ENCODE measurements at regions not wholly inside any gene's neighbourhood (a gene's known extent, or its start where the extent isn't known, plus 50 kb on each side); places are given as distances from the start of the nearest gene placed in this dataset.

GRCh38 chr1:244157731-244158438 is 106.8 kb downstream of the ZBTB18 start:
- Histone ChIP-seq H3K79me2 (ENCODE audit: low read length) (no peaks in the 10 kb centered on the region), H3K4me3 (ENCODE audit: low read length) (no peak overlapping the region), H3K9ac (ENCODE audit: low read length) (no peak overlapping the region), H3K4me2 (ENCODE audit: low read length) (no peak overlapping the region), H3K4me1 (ENCODE audit: insufficient read depth, low read length) (peaks cover 18% of the 10 kb centered on the region), H3K27ac (ENCODE audit: low read length) (no peak overlapping the region), H4K20me1 (ENCODE audit: low read length) (no peaks in the 10 kb centered on the region), H2AFZ (ENCODE audit: low read length) (no peak overlapping the region), H3F3A (ENCODE audit: low read length, unreplicated experiment) (no peaks in the 10 kb centered on the region), H3K27me3 (ENCODE audit: low read length) (no peaks in the 10 kb centered on the region), H3K9me3 (ENCODE audit: low read length) (no peaks in the 10 kb centered on the region), H3K9me2 (replicated peaks; ENCODE audit: low read length) (no peaks in the 10 kb centered on the region), H3K36me3 (ENCODE audit: low read depth, low read length) (no peaks in the 10 kb centered on the region)
- no peak for ATAC-seq
- DNase-seq = no peak
- intact Hi-C loops (cut with micrococcal nuclease) = no loop called here
- TF ChIP-seq EZH2phosphoT487 (IDR thresholded peaks at IDR 0.05; ENCODE audit: borderline replicate concordance, low read length) = no peak
- TF ChIP-seq EZH2 (IDR thresholded peaks at IDR 0.05; ENCODE audit: low read length, unreplicated experiment) = no peak
- no peak for TF ChIP-seq CTCF (conservative IDR thresholded peaks at IDR 0.05; ENCODE audit: low read depth, low read length)
- CTCF ChIA-PET = no interaction called here
- no TSS peak for BruUV-seq (replicated peaks)
- POLR2A ChIA-PET (ENCODE audit: unreplicated experiment) = no interaction called here

GRCh38 chr1:244159646-244160045 is 108.6 kb downstream of the ZBTB18 start:
- Histone ChIP-seq H3K79me2 (ENCODE audit: low read length) (no peaks in the 10 kb centered on the region), H2AFZ (ENCODE audit: low read length) (no peak overlapping the region), H4K20me1 (ENCODE audit: low read length) (no peaks in the 10 kb centered on the region), H3K36me3 (ENCODE audit: low read depth, low read length) (no peaks in the 10 kb centered on the region), H3K4me2 (ENCODE audit: low read length) (no peak overlapping the region), H3K9me2 (replicated peaks; ENCODE audit: low read length) (no peaks in the 10 kb centered on the region), H3F3A (ENCODE audit: low read length, unreplicated experiment) (peaks cover 8% of the 10 kb centered on the region), H3K4me3 (ENCODE audit: low read length) (no peak overlapping the region), H3K27ac (ENCODE audit: low read length) (no peak overlapping the region), H3K27me3 (ENCODE audit: low read length) (no peaks in the 10 kb centered on the region), H3K9me3 (ENCODE audit: low read length) (no peaks in the 10 kb centered on the region), H3K9ac (ENCODE audit: low read length) (no peak overlapping the region), H3K4me1 (ENCODE audit: insufficient read depth, low read length) (peaks cover 34% of the 10 kb centered on the region)
- intact Hi-C loops (cut with micrococcal nuclease) = loop anchor here (2.0 to 5.0 kb wide), 4 partner anchors 73 to 307 kb away; partner anchors contain the start of gene AKT3
- TF ChIP-seq EZH2 (IDR thresholded peaks at IDR 0.05; ENCODE audit: low read length, unreplicated experiment) = no peak
- TF ChIP-seq CTCF (conservative IDR thresholded peaks at IDR 0.05; ENCODE audit: low read depth, low read length) = no peak
- no peak for TF ChIP-seq EZH2phosphoT487 (IDR thresholded peaks at IDR 0.05; ENCODE audit: borderline replicate concordance, low read length)
- DNase-seq (no peak), ATAC-seq (no peak)
- CTCF ChIA-PET = no interaction called here
- no TSS peak for BruUV-seq (replicated peaks)
- POLR2A ChIA-PET (ENCODE audit: unreplicated experiment) = no interaction called here

GRCh38 chr1:244160455-244161235 is 109.6 kb downstream of the ZBTB18 start:
- Histone ChIP-seq H3K9ac (ENCODE audit: low read length) (no peak overlapping the region), H3K36me3 (ENCODE audit: low read depth, low read length) (no peaks in the 10 kb centered on the region), H3K79me2 (ENCODE audit: low read length) (no peaks in the 10 kb centered on the region), H3K9me3 (ENCODE audit: low read length) (no peaks in the 10 kb centered on the region), H3K4me1 (ENCODE audit: insufficient read depth, low read length) (peaks cover 38% of the 10 kb centered on the region), H3K27ac (ENCODE audit: low read length) (no peak overlapping the region), H3K9me2 (replicated peaks; ENCODE audit: low read length) (no peaks in the 10 kb centered on the region), H2AFZ (ENCODE audit: low read length) (no peak overlapping the region), H3F3A (ENCODE audit: low read length, unreplicated experiment) (peaks cover 8% of the 10 kb centered on the region), H3K27me3 (ENCODE audit: low read length) (no peaks in the 10 kb centered on the region), H3K4me2 (ENCODE audit: low read length) (no peak overlapping the region), H4K20me1 (ENCODE audit: low read length) (no peaks in the 10 kb centered on the region), H3K4me3 (ENCODE audit: low read length) (no peak overlapping the region)
- BruUV-seq (replicated peaks) = no TSS peak
- DNase-seq = no peak
- ChIA-PET CTCF (no interaction called here), POLR2A (ENCODE audit: unreplicated experiment) (no interaction called here)
- intact Hi-C loops (cut with micrococcal nuclease) = loop anchor here (2.0 to 5.0 kb wide), 4 partner anchors 72 to 308 kb away; partner anchors contain the start of gene AKT3
- ATAC-seq = no peak
- TF ChIP-seq CTCF (conservative IDR thresholded peaks at IDR 0.05; ENCODE audit: low read depth, low read length) (no peak), EZH2 (IDR thresholded peaks at IDR 0.05; ENCODE audit: low read length, unreplicated experiment) (no peak), EZH2phosphoT487 (IDR thresholded peaks at IDR 0.05; ENCODE audit: borderline replicate concordance, low read length) (no peak)

Measured in PC-3 (cell line).